Retinal pigment epithelial cell (primary cell): ENCODE measurements at regions not wholly inside any gene's neighbourhood (a gene's known extent, or its start where the extent isn't known, plus 50 kb on each side); places are given as distances from the start of the nearest gene placed in this dataset.

Source experiments
- DNase-seq: peaks from one replicate; pipeline ENCODE4 v3.0.0-alpha.2; 2010; ENCODE audit warnings: low read depth
- H3K4me3 ChIP-seq: 2 replicates; pipeline ENCODE4 v1.5.1; 2011; ENCODE audit warnings: mild to moderate bottlenecking, low read length, control low read depth, moderate library complexity
- CTCF ChIP-seq: conservative IDR thresholded peaks from 2 replicates; pipeline ENCODE4 v1.5.1; 2011; ENCODE audit warnings: low read depth, low read length, control low read depth, inconsistent platforms

GRCh38 chr9:118721923-118722322 lies 647.3 kb downstream of the BRINP1 start:
- no peak overlapping the region for H3K4me3 ChIP-seq
- no peak for DNase-seq
- TF ChIP-seq CTCF: no peak

GRCh38 chr9:118729981-118730380 lies 639.3 kb downstream of the BRINP1 start:
- TF ChIP-seq CTCF: no peak
- H3K4me3 ChIP-seq: no peak overlapping the region
- no peak for DNase-seq

GRCh38 chr9:118732998-118733397 lies 636.2 kb downstream of the BRINP1 start:
- no peak overlapping the region for H3K4me3 ChIP-seq
- TF ChIP-seq CTCF: no peak
- peak; percentile 26 for DNase-seq

- H3K4me3 ChIP-seq: no peak overlapping the region
- no peak for TF ChIP-seq CTCF
- DNase-seq: no peak
These were observed 634.5 kb downstream of the BRINP1 start for GRCh38 chr9:118734696-118735095.

- no peak for DNase-seq
- no peak overlapping the region for H3K4me3 ChIP-seq
- TF ChIP-seq CTCF: no peak
These were observed 632.8 kb downstream of the BRINP1 start for GRCh38 chr9:118736406-118736805.

GRCh38 chr9:118751077-118751847 lies 618.0 kb downstream of the BRINP1 start:
- no peak for TF ChIP-seq CTCF
- H3K4me3 ChIP-seq: no peak overlapping the region
- DNase-seq: no peak

- no peak for DNase-seq
- no peak for TF ChIP-seq CTCF
- no peak overlapping the region for H3K4me3 ChIP-seq
These were observed 617.4 kb downstream of the BRINP1 start for GRCh38 chr9:118751848-118752223.
